Mucosa of descending colon (tissue), 3 donors: ENCODE measurements at regions not wholly inside any gene's neighbourhood (a gene's known extent, or its start where the extent isn't known, plus 50 kb on each side); places are given as distances from the start of the nearest gene placed in this dataset.

ENCODE experiments used
- ATAC-seq: fragments of 200-7000 bp; cut with Tn5 transposase; one replicate; pipeline ENCODE4 v1.9.1; 2020; ENCODE audit warnings: mild to moderate bottlenecking, moderate library complexity
- DNase-seq, 3 donors: peaks; one replicate each; pipeline ENCODE4 v3.0.0-alpha.2; 2020
- H3K36me3 ChIP-seq: fragments of 200-600 bp; one replicate; pipeline ENCODE4 v1.8.0; 2021; ENCODE audit warnings: low read depth, mild to moderate bottlenecking
- H3K4me1 ChIP-seq: fragments of 200-600 bp; one replicate; pipeline ENCODE4 v1.8.0; 2021; ENCODE audit warnings: low read depth, mild to moderate bottlenecking
- H3K4me3 ChIP-seq: fragments of 200-600 bp; one replicate; pipeline ENCODE4 v1.8.0; 2021; ENCODE audit warnings: mild to moderate bottlenecking
- H3K9me3 ChIP-seq: fragments of 200-600 bp; one replicate; pipeline ENCODE4 v1.8.0; 2021; ENCODE audit warnings: mild to moderate bottlenecking
- CTCF ChIP-seq: fragments of 200-600 bp; IDR thresholded peaks from one replicate; pipeline ENCODE4 v1.8.0; 2022; ENCODE audit warnings: antibody characterized with exemption, mild to moderate bottlenecking
- intact Hi-C, 2 donors: fragments of 100-400 bp; cut with DNase I in 1 of 2; cut with micrococcal nuclease in 1 of 2; formaldehyde crosslinking; loops; one replicate each; pipeline versions ENCODE4 v1.11.0 to v1.11.1; 2022; cut with DNase I, micrococcal nuclease
- donor health status: DM: no; HTN: no; CAD: no; lungs with moderate emphysema.
- donor health status: DM: no; HTN: no; CAD: no.
- donor health status: DM: no; HTN: yes; CAD: no.

DNA sequence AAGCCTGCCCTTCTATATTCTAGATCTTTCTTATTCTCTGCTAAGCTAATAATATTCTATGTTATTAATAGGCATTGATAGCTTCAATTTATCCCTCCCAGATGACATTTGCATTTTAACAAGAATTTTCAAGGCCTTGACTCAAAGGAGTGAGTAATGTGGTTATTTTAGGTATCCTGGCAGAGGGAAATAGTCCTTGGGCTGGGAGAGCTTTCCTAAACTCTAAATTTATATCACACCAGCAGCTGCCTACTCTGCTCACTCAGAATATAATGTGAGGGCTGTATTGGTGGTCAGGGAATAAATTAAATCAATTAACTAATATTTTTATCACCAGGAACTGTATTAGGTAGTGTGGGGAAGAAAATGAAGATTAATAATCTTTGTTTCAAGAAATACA lies 74.8 kb upstream of the ADAM23 start:
- DNase-seq (no peak), ATAC-seq (no peak)
- no peak for TF ChIP-seq CTCF
- H3K4me1 ChIP-seq, result no peaks in the 10 kb centered on the region
- no peaks in the 10 kb centered on the region for H3K36me3 ChIP-seq
- peaks cover 1% of the 10 kb centered on the region for H3K9me3 ChIP-seq
- no peak overlapping the region for H3K4me3 ChIP-seq
- intact Hi-C loops, result no loop called here

- H3K36me3 ChIP-seq, result no peaks in the 10 kb centered on the region
- ATAC-seq (no peak), DNase-seq (no peak)
- TF ChIP-seq CTCF, result no peak
- peaks cover 1% of the 10 kb centered on the region for H3K9me3 ChIP-seq
- intact Hi-C loops, result no loop called here
- no peaks in the 10 kb centered on the region for H3K4me1 ChIP-seq
- no peak overlapping the region for H3K4me3 ChIP-seq
These were observed 74.3 kb upstream of the ADAM23 start for GRCh38 chr2:206368933-206369569.

DNA sequence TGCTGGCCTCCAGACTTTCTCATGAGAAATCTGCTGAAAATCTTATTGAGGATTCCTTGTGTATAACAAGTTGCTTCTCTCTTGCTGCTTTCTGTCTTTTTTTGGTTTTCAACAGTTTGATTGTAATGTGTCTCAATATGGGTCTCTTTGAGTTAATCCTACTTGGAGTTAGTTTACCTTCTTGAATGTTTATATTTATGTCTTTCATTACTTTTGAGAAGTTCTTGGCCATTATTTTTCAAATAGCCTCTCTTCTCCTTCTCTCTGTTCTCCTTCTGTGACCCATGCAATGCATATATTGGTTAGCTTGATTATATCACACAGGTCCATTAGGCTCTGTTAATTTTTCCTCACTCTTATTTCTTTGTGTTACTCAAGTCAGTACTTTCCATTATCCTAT lies 67.4 kb upstream of the ADAM23 start:
- H3K36me3 ChIP-seq, result no peaks in the 10 kb centered on the region
- TF ChIP-seq CTCF, result no peak
- H3K4me1 ChIP-seq, result no peaks in the 10 kb centered on the region
- no peak overlapping the region for H3K4me3 ChIP-seq
- intact Hi-C loops, result no loop called here
- DNase-seq (no peak), ATAC-seq (no peak)
- H3K9me3 ChIP-seq, result peaks cover 6% of the 10 kb centered on the region

DNA sequence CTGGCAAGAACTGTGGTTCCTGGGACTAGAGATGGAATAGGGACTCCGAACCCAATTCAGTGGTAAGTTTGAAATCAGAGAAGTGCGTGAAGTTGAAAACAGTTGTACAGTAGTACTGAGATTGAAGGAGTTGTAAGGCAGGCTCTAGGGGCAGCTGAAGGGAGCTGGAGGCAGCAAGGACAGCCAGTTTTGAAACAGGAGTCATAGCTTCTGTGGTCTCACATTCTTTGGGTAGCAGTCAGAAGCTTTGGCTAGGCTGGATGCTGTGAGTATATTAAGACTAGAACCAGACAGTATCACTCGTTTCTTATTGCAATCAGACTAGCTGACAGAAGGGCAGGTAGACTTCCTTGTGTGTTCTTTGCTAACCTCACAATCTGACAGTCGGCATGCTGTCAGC lies 64.5 kb upstream of the ADAM23 start:
- intact Hi-C loops, result no loop called here
- Histone ChIP-seq H3K4me1 (no peaks in the 10 kb centered on the region), H3K36me3 (no peaks in the 10 kb centered on the region), H3K4me3 (no peak overlapping the region), H3K9me3 (peaks cover 4% of the 10 kb centered on the region)
- ATAC-seq (no peak), DNase-seq (no peak)
- no peak for TF ChIP-seq CTCF

DNA sequence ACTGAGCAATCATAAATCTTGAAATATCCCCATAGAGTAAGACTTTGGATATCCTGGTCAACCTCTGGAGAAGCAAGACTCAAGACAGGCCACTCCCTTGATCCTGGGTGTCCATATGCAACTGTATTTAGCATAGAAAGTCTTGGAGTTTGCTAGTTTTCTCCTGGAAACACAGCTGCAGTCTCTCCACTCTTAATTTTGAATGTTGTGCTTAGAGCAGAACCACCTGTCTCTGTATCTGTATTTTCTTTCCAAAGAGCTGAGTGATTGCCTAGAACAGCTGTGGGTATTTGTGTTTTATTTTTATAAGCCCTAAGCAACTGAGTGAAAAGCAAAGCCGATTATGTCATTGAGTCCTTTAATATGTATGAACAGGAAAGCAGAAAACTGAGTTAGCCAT lies 64.1 kb upstream of the ADAM23 start:
- Histone ChIP-seq H3K9me3 (peaks cover 6% of the 10 kb centered on the region), H3K4me1 (no peaks in the 10 kb centered on the region), H3K4me3 (no peak overlapping the region), H3K36me3 (no peaks in the 10 kb centered on the region)
- no peak for ATAC-seq
- intact Hi-C loops, result no loop called here
- DNase-seq, result no peak
- TF ChIP-seq CTCF, result no peak

DNA sequence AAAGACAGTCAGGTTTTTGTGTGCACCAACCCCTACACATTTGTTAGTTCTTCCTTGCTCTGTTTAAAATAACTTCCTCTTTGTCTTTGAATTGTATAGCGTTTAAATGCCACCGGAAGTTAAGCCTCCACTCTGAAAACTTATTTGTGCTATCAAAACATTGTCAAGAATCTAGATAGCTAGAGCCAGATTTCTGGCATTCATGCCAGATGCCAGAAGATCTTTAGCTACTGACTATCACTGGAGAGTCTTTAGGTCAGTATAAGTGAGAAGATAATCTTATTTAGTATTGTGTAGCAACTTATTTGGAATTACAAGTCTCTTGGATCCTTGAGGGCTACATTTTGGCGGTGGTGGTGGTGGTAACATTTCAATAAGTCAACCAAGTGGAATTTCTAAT lies 63.4 kb upstream of the ADAM23 start:
- Histone ChIP-seq H3K4me1 (no peaks in the 10 kb centered on the region), H3K4me3 (no peak overlapping the region), H3K9me3 (peaks cover 12% of the 10 kb centered on the region), H3K36me3 (no peaks in the 10 kb centered on the region)
- ATAC-seq (no peak), DNase-seq (no peak)
- TF ChIP-seq CTCF, result no peak
- intact Hi-C loops, result no loop called here
